GM12891 (cell line): ENCODE measurements at regions not wholly inside any gene's neighbourhood (a gene's known extent, or its start where the extent isn't known, plus 50 kb on each side); places are given as distances from the start of the nearest gene placed in this dataset.

Experiments
- PAX5 ChIP-seq: IDR thresholded peaks from 2 replicates; pipeline ENCODE4 v1.6.1; 2011; ENCODE audit warnings: low read length, moderate library complexity, mild to moderate bottlenecking; ENCODE audit not compliant: insufficient read depth, severe bottlenecking
- POLR2A ChIP-seq: IDR thresholded peaks from 2 replicates; pipeline ENCODE4 v1.6.1; 2011; ENCODE audit warnings: low read depth, low read length, control low read depth
- POLR2AphosphoS5 ChIP-seq: IDR thresholded peaks from 2 replicates; pipeline ENCODE4 v1.6.1; 2011; ENCODE audit warnings: low read depth, low read length, control low read depth
- POU2F2 ChIP-seq: IDR thresholded peaks from 2 replicates; pipeline ENCODE4 v1.6.1; 2011; ENCODE audit warnings: low read depth, mild to moderate bottlenecking, control low read depth, low read length, moderate library complexity
- TAF1 ChIP-seq: IDR thresholded peaks from 2 replicates; pipeline ENCODE4 v1.6.1; 2011; ENCODE audit warnings: low read depth, low read length, control low read depth

- TF ChIP-seq POLR2A: no peak
- no peak for TF ChIP-seq POLR2AphosphoS5
- TF ChIP-seq TAF1: no peak
- TF ChIP-seq PAX5: no peak
- no peak for TF ChIP-seq POU2F2
These were observed 973.6 kb downstream of the EPHA3 start for GRCh38 chr3:90080988-90081387.
